Esophagus (tissue), 2 donors: ENCODE measurements at regions not wholly inside any gene's neighbourhood (a gene's known extent, or its start where the extent isn't known, plus 50 kb on each side); places are given as distances from the start of the nearest gene placed in this dataset.
A peak's percentile ranks its signal among the peaks of the same experiment; 100 is the strongest.
"Not testable (repeated sequence)": the region's sequence is repeated elsewhere in the genome, so short reads cannot be mapped to it uniquely, and the experiment has no call there.

Experiments used
- H3K27ac ChIP-seq, 2 donors: one replicate each; pipeline ENCODE4 v1.5.1; 2013; ENCODE audit warnings: low read depth in 2 of 2, mild to moderate bottlenecking in 2 of 2, inconsistent platforms in 1 of 2, low read length in 1 of 2, moderate library complexity in 1 of 2
- H3K27me3 ChIP-seq, 2 donors: one replicate each; pipeline ENCODE4 v1.6.1; 2013; ENCODE audit warnings: low read length in 2 of 2, control low read depth in 1 of 2, mild to moderate bottlenecking in 1 of 2; ENCODE audit not compliant: insufficient read depth in 2 of 2, control insufficient read depth in 1 of 2
- H3K36me3 ChIP-seq, 2 donors: one replicate each; pipeline ENCODE4 v1.6.1; 2013; ENCODE audit warnings: low read length in 1 of 2; ENCODE audit not compliant: control insufficient read depth in 2 of 2, insufficient read depth in 2 of 2
- H3K4me1 ChIP-seq, 2 donors: one replicate each; pipeline ENCODE4 v1.6.1; 2013; ENCODE audit warnings: low read length in 1 of 2; ENCODE audit not compliant: control insufficient read depth in 2 of 2, insufficient read depth in 2 of 2
- H3K4me3 ChIP-seq, 2 donors: one replicate each; pipeline ENCODE4 v1.5.1; 2013; ENCODE audit warnings: low read length in 2 of 2, mild to moderate bottlenecking in 2 of 2, low read depth in 1 of 2, moderate library complexity in 1 of 2
- H3K9me3 ChIP-seq, 2 donors: one replicate each; pipeline ENCODE4 v1.6.1; 2013; ENCODE audit warnings: mild to moderate bottlenecking in 2 of 2, low read depth in 1 of 2, low read length in 1 of 2, moderate library complexity in 1 of 2; ENCODE audit not compliant: control insufficient read depth in 2 of 2, insufficient read depth in 1 of 2
- WGBS, 2 donors: extraction: QIAGEN DNeasy Blood & Tissue Kit; methylation state at CpG; one replicate each; pipeline ENCODE4 v1.1.7; 2013; 5-methylcytosine and 5-hydroxymethylcytosine counted together
- donor health status: healthy with polysubstance abuse.
- donor health status: Bipolar disorder and iron deficiency.

DNA sequence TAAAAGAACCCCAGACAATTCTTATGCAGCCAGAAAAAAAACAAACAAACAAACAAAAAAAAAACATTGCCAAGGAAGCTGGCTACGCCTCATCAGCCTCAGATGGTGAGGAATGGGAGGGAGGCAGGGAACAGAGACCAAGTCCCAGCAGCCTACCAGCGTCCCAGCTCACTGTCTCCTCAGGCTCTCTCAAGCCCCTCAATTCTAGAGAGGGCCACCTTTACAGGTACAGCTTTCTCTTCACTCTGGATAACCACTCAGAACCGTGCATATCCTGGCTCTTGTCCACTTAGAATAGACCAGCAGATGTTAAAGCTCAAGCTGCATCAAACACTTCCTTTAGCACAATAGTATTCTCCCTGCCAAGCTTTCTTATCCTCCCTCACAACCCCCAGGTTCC lies 263.1 kb upstream of the CHAC2 start:
- WGBS, 2 donors, result 61 to 65% methylated on average over 3 of the region's 3 CpGs
- H3K4me1 ChIP-seq, result peaks cover 0 to 2% of the 10 kb centered on the region in 2 donors

DNA sequence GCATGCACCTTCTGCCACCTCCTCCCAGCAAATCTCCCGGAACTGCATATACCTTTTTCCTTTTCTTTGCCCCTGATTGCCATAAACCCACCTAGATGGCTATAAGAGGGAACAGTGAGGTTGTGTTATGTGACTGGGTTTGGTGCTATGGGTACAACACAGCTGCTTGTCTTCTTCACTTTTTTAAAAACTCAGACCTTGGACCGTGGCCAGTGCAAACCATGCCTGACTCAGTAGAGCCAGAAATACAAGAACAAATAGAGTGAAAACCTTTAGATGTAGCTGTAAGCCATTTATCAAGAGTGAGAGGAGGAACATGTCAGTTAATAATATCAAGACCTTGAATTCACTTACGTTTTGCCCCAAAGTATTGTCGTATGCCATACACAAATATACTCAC lies 267.4 kb upstream of the CHAC2 start:
- H3K4me3 ChIP-seq, result no peak overlapping the region
- peaks cover 0 to 2% of the 10 kb centered on the region in 2 donors for H3K27me3 ChIP-seq
- H3K9me3 ChIP-seq, result no peaks in the 10 kb centered on the region
- no peak overlapping the region for H3K27ac ChIP-seq
- peaks cover 0 to 2% of the 10 kb centered on the region in 2 donors for H3K4me1 ChIP-seq
- H3K36me3 ChIP-seq, result no peaks in the 10 kb centered on the region
- 49 to 52% methylated on average over 4 of the region's 4 CpGs for WGBS, 2 donors

More for the DNA sequence above, 263.1 kb upstream of the CHAC2 start:
- Histone ChIP-seq H3K27ac (no peak overlapping the region), H3K27me3 (peaks cover 0 to 2% of the 10 kb centered on the region in 2 donors), H3K4me3 (no peak overlapping the region), H3K9me3 (no peaks in the 10 kb centered on the region), H3K36me3 (no peaks in the 10 kb centered on the region)

DNA sequence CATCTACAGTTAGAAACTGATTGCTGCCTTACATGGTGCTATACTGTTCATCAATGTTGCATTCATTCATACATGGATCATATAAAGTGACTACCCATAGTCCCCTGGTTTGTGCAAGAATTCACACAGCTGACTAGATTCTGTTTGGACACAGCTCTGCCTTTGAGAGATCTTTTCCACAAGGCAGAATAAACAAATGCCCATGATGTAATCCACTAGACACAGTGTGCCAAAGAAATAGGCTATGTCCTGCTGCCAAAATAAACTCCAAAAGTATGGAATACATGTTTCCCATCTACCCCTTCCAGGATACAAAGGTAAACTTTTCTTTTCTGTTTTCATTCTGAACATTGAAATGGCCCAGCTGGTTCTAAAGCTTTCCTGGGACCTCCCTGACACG lies 269.4 kb upstream of the CHAC2 start:
- Histone ChIP-seq H3K4me3 (no peak overlapping the region), H3K36me3 (no peaks in the 10 kb centered on the region), H3K27ac (no peak overlapping the region), H3K4me1 (peaks cover 0 to 2% of the 10 kb centered on the region in 2 donors), H3K27me3 (peaks cover 0 to 2% of the 10 kb centered on the region in 2 donors), H3K9me3 (no peaks in the 10 kb centered on the region)
- 41 to 51% methylated on average over 1 of the region's 1 CpG for WGBS, 2 donors

DNA sequence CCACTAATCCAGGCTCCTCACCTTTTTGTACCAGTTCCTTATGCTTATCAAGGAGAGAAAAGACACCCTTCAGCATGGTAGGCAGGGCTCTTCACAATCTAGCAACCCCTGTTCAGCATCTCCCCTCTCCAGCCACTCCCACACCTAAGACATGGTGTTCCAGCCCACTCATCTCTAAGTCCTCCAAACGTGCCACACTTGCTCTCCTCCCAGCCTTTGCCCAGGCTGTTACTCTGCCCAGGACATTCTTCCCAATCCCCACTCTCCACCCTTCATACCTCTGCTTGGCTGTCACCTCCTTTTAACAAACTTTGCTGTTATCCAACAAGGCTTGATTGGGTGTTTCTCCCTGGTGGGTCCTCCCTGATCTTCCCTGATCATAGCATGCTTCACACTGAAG lies 270.6 kb upstream of the CHAC2 start:
- Histone ChIP-seq H3K9me3 (no peaks in the 10 kb centered on the region), H3K27ac (peak overlapping the region in 1 of 2 donors; percentile 7), H3K36me3 (no peaks in the 10 kb centered on the region), H3K4me1 (peaks cover 0 to 2% of the 10 kb centered on the region in 2 donors), H3K27me3 (no peaks in the 10 kb centered on the region), H3K4me3 (no peak overlapping the region)
- WGBS, 2 donors, result 40 to 41% methylated on average over 1 of the region's 1 CpG

DNA sequence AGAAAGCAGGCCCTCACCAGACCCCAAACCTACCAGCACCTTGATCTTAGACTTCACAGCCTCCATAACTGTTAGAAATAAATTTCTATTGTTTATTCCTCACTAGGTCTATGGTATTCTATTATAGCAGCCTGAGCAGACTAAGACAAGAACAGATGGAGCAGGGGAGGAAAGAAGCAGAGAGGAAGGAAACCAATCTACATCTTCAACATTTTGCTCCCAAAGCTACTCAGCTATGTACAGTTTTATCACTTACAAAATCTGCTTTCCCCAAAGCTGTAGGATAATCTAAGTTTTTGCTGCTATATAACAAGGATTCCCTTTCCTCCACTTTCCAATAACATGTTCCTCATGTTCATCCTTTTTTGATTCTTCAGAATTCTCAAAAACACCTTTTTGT lies 274.4 kb upstream of the CHAC2 start:
- Histone ChIP-seq H3K4me1 (no peaks in the 10 kb centered on the region), H3K9me3 (no peaks in the 10 kb centered on the region)

DNA sequence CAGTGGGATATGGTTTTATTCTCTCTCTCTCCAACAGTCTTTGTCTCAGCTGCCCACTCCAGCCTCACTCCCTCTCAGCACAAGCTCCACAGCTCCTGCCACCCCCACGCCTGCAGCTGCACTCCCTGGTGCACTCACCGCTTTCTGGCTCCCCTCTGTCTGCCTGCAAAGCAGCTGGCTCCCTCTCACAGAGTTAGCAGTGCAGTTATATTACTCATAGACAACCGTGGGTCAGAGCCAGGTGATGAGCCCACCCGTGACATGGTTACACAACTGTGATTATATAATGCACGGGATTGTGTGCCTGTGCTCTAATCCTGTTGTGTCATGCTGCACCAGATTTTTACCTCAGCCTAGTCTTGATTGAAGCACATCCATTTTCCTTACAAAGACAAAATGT lies 276.9 kb upstream of the CHAC2 start:
- 33 to 43% methylated on average over 5 of the region's 5 CpGs for WGBS, 2 donors
- no peaks in the 10 kb centered on the region for H3K36me3 ChIP-seq
- H3K9me3 ChIP-seq, result no peaks in the 10 kb centered on the region
- H3K27ac ChIP-seq, result no peak overlapping the region
- H3K27me3 ChIP-seq, result no peaks in the 10 kb centered on the region
- no peak overlapping the region for H3K4me3 ChIP-seq
- H3K4me1 ChIP-seq, result peaks cover 0 to 3% of the 10 kb centered on the region in 2 donors

More for the DNA sequence above, 274.4 kb upstream of the CHAC2 start:
- Histone ChIP-seq H3K27me3 (no peaks in the 10 kb centered on the region), H3K36me3 (no peaks in the 10 kb centered on the region), H3K27ac (peak overlapping the region in 1 of 2 donors; percentile 15), H3K4me3 (no peak overlapping the region)

DNA sequence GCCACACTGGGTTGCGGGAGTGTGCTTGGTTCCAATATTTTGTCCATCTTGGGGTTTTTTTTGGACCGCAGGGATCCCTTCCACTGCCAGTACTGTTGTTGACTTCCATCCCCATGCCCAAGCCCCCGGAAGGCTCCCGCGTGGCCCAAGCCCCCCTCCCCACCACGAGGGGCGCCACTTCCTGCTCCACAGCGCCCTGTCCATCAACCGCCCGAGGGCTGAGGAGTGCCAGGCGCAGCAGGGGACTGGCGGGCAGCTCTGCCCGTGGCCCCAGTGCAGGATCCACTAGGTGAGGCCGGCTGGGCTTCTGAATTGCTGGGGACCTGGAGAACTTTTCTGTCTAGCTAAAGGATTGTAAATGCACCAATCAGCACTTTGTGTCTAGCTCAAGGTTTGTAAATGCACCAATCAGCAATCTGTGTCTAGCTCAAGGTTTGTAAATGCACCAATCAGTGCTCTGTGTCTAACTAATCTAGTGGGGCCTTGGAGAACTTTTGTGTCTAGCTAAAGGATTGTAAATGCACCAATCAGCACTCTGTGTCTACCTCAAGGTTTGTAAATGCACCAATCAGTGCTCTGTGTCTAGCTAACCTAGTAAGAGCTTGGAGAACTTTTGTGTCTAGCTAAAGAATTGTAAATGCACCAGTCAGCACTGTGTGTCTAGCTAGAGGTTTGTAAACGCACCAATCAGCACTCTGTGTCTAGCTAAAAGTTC lies 281.3 kb upstream of the CHAC2 start:
- H3K36me3 ChIP-seq, H3K4me3 ChIP-seq, H3K27ac ChIP-seq, H3K27me3 ChIP-seq, H3K9me3 ChIP-seq, H3K4me1 ChIP-seq: not testable (repeated sequence)
- 88 to 91% methylated on average over 15 of the region's 15 CpGs for WGBS, 2 donors

DNA sequence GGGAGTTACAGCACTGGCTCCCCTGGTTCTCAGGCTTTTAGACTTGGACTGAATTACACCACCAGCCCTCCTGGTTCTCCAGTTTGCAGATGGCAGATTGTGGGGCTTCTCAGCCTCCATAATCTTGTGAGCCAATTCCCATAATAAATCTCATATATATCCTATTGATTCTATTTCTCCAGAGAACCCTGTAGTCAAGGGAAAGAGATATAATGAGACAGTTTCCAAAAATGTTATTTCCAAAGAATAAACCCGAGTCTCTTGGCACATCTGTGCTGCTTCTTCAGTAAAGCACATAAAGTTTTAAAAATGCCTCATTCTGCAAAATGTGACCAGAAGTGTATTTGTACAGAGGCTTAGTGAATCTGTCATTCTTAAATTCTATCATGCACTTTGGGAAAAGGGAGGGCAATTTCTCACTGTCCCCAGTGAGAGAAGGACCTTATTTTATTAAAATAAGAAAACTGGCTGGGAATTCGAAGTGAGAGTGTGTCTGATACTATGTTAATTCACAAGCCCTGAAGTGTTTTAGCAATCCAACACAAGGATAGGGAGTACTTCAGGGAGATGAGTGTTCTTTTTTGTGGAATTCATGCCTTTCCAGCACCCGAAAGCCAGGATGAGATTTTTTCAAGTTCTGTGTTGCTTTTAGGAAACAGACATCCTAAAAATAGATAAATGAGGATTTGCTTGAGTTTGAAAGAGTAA lies 282.4 kb upstream of the CHAC2 start:
- WGBS, 2 donors, result 56 to 60% methylated on average over 3 of the region's 3 CpGs
- Histone ChIP-seq H3K27ac (no peak overlapping the region), H3K4me3 (no peak overlapping the region), H3K9me3 (no peaks in the 10 kb centered on the region), H3K36me3 (no peaks in the 10 kb centered on the region), H3K27me3 (no peaks in the 10 kb centered on the region), H3K4me1 (peaks cover 0 to 3% of the 10 kb centered on the region in 2 donors)

DNA sequence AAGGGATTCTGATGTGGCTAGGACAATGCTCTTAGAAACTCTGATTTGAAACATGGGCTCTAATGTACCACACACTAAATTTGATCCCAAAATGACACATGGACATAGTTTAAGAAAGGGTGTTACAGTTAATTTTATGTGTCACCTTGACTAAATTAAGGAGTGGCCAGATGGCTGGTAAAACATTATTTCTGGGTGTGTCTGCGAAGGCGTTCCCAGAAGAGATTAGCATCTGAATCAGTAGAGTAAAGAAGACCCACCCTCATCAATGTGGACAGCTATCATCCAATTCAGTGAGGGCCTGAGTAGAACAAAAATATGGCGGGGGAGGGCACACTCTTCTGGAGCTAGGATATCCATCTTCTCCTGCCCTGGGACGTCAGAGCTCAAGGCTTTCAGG lies 283.1 kb upstream of the CHAC2 start:
- 78 to 81% methylated on average over 4 of the region's 4 CpGs for WGBS, 2 donors
- Histone ChIP-seq H3K4me1 (peaks cover 0 to 3% of the 10 kb centered on the region in 2 donors), H3K4me3 (no peak overlapping the region), H3K27me3 (no peaks in the 10 kb centered on the region), H3K9me3 (no peaks in the 10 kb centered on the region), H3K27ac (no peak overlapping the region), H3K36me3 (no peaks in the 10 kb centered on the region)

DNA sequence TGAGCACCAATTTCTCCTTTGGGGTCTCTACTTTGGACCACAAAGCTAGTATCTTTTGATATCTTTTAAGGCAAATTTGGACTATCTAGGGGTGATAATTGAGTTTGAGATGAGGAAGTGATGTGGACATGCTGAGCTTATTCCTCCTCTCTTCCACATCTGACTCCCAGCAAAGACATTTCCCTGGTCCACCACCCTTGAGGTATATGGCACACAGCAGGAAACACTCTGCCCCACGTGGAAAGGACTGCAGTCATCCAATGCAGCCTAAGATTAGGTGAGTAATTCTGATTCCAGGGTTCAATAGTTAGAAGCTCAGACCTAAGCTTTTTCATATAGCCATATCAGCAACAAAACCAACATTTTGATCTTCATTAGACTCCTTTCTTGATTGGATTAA lies 290.1 kb upstream of the CHAC2 start:
- no peaks in the 10 kb centered on the region for H3K4me1 ChIP-seq
- 37 to 39% methylated on average over 1 of the region's 1 CpG for WGBS, 2 donors
- no peaks in the 10 kb centered on the region for H3K9me3 ChIP-seq
- H3K27me3 ChIP-seq, result no peaks in the 10 kb centered on the region
- no peak overlapping the region for H3K27ac ChIP-seq
- H3K4me3 ChIP-seq, result no peak overlapping the region
- H3K36me3 ChIP-seq, result no peaks in the 10 kb centered on the region
